Hematopoietic multipotent progenitor cell (in vitro differentiated cells): ENCODE measurements at regions not wholly inside any gene's neighbourhood (a gene's known extent, or its start where the extent isn't known, plus 50 kb on each side); places are given as distances from the start of the nearest gene placed in this dataset.
"Not testable (repeated sequence)": the region's sequence is repeated elsewhere in the genome, so short reads cannot be mapped to it uniquely, and the experiment has no call there.

Experiments used
- DNase-seq, 3 donors: peaks; one replicate each; pipeline ENCODE4 v3.0.0-alpha.2; 2011 to 2015; ENCODE audit warnings: low read depth in 2 of 3, low spot score in 2 of 3

DNA sequence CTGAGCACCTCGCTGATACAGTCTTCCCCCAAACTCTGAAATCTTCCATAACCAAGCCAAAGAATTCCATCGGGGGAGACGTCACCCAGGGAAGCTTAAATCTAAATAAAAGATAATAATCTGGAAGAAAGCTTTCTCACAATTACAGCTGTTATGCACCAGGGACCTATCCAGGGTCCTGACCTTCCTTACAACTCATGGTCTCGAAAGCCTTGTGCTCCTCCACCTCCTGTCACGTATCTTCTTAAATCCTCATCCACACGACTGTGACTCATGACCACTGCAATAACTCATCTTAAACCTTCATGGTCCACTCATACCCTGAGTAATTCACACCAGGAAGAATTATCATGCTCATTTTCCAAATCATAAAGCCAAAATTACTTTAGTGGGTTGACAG, 166.8 kb upstream of the FRG1 start:
- DNase-seq = peak in 1 of 3 donors; percentile 20

GRCh38 chr4:189779281-189779980, 161.2 kb upstream of the FRG1 start:
- no peak for DNase-seq

DNA sequence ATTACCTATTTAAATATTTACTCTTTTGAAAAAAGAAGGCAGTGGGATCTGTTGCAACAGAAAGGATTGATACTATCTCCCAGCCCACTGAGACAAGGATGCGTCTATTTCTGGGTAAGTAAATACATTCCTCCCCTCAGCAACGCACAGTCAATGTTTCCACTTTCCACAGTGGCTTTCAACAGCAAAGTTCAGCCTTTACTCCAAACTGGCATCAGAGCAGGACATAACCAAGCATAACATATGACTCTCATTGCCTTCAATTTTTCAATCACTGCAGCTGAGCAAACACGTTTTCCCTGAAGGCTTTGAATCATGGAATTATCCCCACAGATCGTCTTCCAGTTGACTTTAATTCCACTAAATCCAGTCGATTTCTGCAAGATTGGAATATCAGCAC, 160.3 kb upstream of the FRG1 start:
- no peak for DNase-seq

DNA sequence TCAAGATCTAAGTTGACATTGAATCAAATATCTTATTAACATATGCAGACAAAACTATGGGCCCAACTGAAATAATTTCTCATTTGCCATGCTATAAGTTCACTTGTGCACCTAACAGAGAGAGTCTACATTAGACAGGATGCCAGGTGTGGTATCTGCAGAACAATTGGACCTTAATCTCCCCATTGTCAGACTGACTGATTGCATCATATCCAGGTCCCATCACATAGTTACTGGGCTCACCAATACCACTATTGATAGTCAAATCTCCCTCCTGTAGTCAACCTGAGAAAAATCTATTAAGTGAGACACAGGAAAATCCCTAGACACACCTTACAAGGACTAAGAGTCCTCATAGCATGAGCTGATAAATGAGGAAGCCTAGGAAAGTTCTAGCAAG, 156.0 kb upstream of the FRG1 start:
- no peak for DNase-seq

DNA sequence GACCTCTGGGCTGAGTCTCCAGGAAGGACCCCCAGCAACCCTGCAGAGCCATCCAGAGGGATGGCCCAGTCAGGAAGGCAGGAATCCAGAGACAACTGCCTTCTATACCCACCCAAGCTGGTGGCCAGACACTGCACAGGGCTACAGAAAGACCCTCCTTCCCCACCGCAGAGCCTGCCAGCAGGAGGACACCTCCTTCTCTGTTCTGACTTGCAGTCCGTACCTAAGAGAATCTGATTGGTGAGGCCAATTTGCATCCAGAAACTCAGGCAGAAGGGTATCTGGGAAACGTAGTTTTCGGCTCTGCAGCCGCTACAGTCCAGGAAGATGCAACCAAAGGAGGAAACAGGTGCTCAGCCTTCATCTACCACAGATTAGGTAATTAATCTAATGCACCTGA, 155.4 kb upstream of the FRG1 start:
- DNase-seq = peak in 1 of 3 donors; percentile 32

GRCh38 chr4:189786447-189786846, 154.2 kb upstream of the FRG1 start:
- DNase-seq = no peak

GRCh38 chr4:189787216-189788031, 153.2 kb upstream of the FRG1 start:
- no peak for DNase-seq

- DNase-seq = peak; percentile 1 to 88 (median 71)
Observed at GRCh38 chr4:189792924-189793618, 147.6 kb upstream of the FRG1 start.

- DNase-seq = no peak
Observed at GRCh38 chr4:189800545-189801088, 140.1 kb upstream of the FRG1 start.

GRCh38 chr4:189802884-189803283, 137.8 kb upstream of the FRG1 start:
- no peak for DNase-seq

DNA sequence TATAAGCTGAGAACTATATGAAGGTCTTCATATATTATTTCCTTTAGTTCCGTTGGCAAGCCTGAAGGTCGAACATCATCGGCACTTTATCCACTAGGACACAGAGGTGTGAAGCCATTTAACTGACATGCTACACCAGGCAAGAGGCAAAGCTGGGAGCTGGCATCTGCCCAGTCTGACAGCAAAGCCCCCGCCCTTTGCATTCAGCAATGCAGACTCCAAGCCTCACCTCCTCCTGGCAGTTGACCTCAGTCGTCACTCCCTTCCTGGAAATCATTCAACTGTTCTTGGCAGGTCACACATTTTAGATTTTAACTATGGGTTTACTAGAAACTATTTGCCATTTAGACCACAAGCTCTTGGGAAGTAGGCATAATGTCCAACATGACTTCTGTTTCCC, 135.8 kb upstream of the FRG1 start:
- DNase-seq = no peak

DNA sequence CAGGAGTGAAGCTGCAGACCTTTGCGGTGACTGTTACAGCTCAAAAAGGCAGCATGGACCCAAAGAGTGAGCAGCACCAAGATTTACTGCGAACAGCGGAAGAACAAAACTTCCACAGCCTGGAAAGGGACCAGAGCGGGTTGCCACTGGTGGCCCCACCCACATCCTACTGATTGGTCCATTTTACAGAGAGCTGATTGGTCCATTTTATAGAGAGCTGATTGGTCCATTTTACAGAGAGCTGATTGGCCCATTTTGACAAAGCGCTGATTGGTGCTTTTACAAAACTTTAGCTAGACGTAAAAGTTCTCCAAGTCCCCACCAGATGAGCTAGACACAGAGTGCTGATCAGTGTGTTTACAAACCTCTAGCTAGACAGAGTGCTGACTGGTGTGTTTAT, 134.2 kb upstream of the FRG1 start:
- DNase-seq = no peak

DNA sequence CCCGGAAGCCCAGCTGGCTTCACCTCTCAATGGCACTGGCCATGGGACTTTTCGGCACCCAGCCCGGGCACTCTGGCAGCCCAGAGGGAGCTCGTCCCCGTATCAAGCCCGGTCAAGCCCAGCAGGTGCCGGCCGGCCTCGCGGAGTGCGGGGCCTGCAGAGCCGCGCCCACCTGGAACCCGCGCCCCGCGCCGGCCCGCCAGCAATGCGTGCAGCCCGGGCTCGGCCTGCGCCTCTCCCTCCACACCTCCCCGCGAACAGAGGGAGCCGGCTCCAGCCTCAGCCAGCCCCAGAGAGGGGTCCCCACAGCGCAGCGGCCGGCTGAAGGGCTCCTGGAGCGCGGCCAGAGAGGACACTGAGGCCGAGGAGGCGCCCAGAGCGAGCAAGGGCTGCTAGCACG, 133.6 kb upstream of the FRG1 start:
- DNase-seq = no peak

GRCh38 chr4:189809241-189809735, 131.4 kb upstream of the FRG1 start:
- no peak for DNase-seq

- no peak for DNase-seq
Observed at GRCh38 chr4:189809839-189810238, 130.8 kb upstream of the FRG1 start.

DNA sequence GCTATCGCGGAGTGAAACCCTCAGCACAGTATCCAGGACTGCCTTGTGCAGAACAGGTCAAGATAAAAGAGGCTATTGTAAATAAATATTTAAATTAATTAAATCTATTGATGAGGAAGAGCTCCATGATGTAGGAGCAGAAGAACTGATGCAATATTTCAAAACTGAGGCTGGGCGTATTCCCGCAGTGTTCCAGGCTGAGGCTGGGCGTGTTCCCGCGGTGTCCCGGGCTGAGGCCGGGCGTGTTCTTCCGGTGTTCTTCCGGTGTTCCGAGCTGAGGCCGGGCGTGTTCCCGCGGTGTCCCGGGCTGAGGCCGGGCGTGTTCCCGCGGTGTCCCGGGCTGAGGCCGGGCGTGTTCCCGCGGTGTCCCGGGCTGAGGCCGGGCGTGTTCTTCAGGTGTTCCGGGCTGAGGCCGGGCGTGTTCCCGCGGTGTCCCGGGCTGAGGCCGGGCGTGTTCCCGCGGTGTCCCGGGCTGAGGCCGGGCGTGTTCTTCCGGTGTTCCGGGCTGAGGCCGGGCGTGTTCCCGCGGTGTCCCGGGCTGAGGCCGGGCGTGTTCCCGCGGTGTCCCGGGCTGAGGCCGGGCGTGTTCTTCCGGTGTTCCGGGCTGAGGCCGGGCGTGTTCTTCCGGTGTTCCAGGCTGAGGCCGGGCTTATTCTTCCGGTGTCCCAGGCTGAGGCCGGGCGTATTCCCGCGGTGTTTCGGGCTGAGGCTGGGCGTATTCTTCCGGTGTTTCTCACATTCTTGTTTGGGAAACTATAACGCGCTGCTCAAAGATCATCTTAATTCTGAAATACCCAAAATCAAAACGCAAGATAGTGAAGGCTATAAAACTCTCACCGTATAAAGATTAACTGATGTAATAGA, 130.1 kb upstream of the FRG1 start:
- not testable (repeated sequence) for DNase-seq

GRCh38 chr4:189815404-189816192, 125.1 kb upstream of the FRG1 start:
- DNase-seq = no peak

- no peak for DNase-seq
Observed at GRCh38 chr4:189822326-189822725, 118.3 kb upstream of the FRG1 start.

DNA sequence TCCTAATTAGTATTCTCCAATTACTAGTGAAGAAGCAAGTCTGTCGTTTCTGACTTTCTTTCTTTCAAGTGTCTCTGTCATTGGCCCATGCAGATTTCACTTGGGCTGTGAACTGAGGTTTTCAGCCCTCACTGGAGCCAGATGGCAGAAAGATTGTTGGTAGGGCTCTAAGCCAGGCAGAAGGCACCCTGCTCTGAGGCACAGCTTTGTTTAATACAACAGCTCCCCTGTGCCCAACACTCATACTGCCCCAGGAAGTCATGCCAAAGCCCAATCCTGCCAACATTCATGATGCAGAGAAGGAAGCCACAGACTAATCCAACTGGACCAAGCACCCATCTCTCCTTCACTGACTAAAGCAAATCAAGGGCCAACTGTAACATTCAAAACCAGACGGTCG, 117.1 kb upstream of the FRG1 start:
- DNase-seq = no peak
